KMS-11 (cell line): ENCODE measurements at regions not wholly inside any gene's neighbourhood (a gene's known extent, or its start where the extent isn't known, plus 50 kb on each side); places are given as distances from the start of the nearest gene placed in this dataset.
A peak's percentile ranks its signal among the peaks of the same experiment; 100 is the strongest.

ENCODE experiments used
- H2AFZ ChIP-seq: fragments of 200-600 bp; sonication (generic); 2 replicates; pipeline ENCODE4 v1.6.1; 2016; ENCODE audit warnings: antibody characterized with exemption, mixed run types, low read depth
- H3K27ac ChIP-seq: fragments of 200-600 bp; sonication (generic); 2 replicates; pipeline ENCODE4 v1.6.1; 2016; ENCODE audit warnings: mild to moderate bottlenecking, mixed run types
- H3K27me3 ChIP-seq: fragments of 200-600 bp; sonication (generic); 2 replicates; pipeline ENCODE4 v1.6.1; 2017; ENCODE audit warnings: mild to moderate bottlenecking, low read depth, mixed run types, moderate library complexity; ENCODE audit not compliant: insufficient read depth
- H3K36me3 ChIP-seq: fragments of 200-600 bp; sonication (generic); 2 replicates; pipeline ENCODE4 v1.6.1; 2017; ENCODE audit warnings: mild to moderate bottlenecking, mixed run types; ENCODE audit not compliant: insufficient read depth
- H3K4me1 ChIP-seq: fragments of 200-600 bp; sonication (generic); 2 replicates; pipeline ENCODE4 v1.6.1; 2016; ENCODE audit warnings: mild to moderate bottlenecking, low read depth, mixed run types; ENCODE audit not compliant: poor library complexity, severe bottlenecking
- H3K4me2 ChIP-seq: fragments of 200-600 bp; sonication (generic); 2 replicates; pipeline ENCODE4 v1.7.0; 2016; ENCODE audit warnings: mild to moderate bottlenecking, mixed run types
- H3K4me3 ChIP-seq: fragments of 200-600 bp; sonication (generic); IDR thresholded peaks from 2 replicates; pipeline ENCODE4 v1.6.1; 2017; ENCODE audit warnings: low read depth, low read length, mixed read lengths; ENCODE audit not compliant: insufficient read depth
- H3K79me2 ChIP-seq: fragments of 200-600 bp; sonication (generic); 2 replicates; pipeline ENCODE4 v1.6.1; 2016; ENCODE audit warnings: low read depth, mixed run types; ENCODE audit not compliant: insufficient read depth
- H3K9ac ChIP-seq: fragments of 200-600 bp; sonication (generic); 2 replicates; pipeline ENCODE4 v1.6.1; 2016; ENCODE audit warnings: mild to moderate bottlenecking, mixed run types
- H4K20me1 ChIP-seq: fragments of 200-600 bp; sonication (generic); 2 replicates; pipeline ENCODE4 v1.6.1; 2016; ENCODE audit warnings: mild to moderate bottlenecking, mixed run types; ENCODE audit not compliant: insufficient read depth
- TF ChIP-seq, protein P1 (sequence below): fragments of 200-600 bp; sonication (generic); conservative IDR thresholded peaks from 2 replicates; pipeline ENCODE4 v1.6.1; 2017; ENCODE audit warnings: low read depth, mild to moderate bottlenecking, antibody characterized with exemption, low read length, moderate library complexity, mixed read lengths

DNA sequence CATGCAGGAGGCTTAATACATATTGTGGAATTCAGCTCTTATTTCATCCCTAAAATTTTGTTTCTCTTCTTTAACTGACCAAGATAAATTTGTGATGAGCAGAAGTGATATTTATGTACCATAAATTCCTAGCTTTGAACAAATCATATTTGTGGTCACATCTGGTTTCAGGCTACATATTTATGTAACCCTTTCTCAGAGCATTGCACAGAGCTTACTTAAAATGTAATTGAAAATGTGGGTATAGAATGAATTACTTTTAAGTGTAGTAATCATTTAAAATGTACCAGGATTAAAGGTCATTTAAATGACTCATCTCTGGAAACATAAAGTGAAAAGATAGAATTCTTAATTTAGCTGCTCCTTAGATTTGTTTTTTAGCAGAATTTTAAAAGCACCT, 129.9 kb upstream of the FRMD6 start:
- TF ChIP-seq, protein P1, sequence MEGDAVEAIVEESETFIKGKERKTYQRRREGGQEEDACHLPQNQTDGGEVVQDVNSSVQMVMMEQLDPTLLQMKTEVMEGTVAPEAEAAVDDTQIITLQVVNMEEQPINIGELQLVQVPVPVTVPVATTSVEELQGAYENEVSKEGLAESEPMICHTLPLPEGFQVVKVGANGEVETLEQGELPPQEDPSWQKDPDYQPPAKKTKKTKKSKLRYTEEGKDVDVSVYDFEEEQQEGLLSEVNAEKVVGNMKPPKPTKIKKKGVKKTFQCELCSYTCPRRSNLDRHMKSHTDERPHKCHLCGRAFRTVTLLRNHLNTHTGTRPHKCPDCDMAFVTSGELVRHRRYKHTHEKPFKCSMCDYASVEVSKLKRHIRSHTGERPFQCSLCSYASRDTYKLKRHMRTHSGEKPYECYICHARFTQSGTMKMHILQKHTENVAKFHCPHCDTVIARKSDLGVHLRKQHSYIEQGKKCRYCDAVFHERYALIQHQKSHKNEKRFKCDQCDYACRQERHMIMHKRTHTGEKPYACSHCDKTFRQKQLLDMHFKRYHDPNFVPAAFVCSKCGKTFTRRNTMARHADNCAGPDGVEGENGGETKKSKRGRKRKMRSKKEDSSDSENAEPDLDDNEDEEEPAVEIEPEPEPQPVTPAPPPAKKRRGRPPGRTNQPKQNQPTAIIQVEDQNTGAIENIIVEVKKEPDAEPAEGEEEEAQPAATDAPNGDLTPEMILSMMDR = no peak
- Histone ChIP-seq H3K27ac (no peak overlapping the region), H3K4me3 (no peak overlapping the region), H3K27me3 (no peaks in the 10 kb centered on the region), H3K36me3 (no peaks in the 10 kb centered on the region), H3K79me2 (no peaks in the 10 kb centered on the region), H2AFZ (no peak overlapping the region), H3K4me1 (peaks cover 17% of the 10 kb centered on the region), H3K4me2 (peak overlapping the region; percentile 29), H3K9ac (no peak overlapping the region), H4K20me1 (no peaks in the 10 kb centered on the region)

DNA sequence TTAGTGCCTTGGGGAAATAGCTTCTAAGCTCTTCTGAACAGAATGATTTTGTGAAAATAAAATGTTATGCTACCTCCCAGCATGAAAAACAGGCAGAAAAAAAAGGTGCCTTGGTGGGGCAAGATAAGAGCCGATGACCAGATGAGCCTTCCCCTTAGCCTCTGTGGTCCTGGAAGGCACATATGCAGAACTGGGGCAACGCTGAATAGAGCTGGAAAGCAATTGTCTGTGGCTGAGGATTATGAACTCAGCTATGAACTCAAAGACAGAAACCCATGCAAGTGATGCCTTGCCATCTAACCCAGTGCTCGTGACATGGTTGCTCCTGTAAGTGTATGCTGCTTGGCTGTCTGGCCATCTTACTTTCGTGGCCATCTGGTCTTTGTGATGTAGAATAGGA, 128.5 kb upstream of the FRMD6 start:
- Histone ChIP-seq H3K79me2 (no peaks in the 10 kb centered on the region), H3K36me3 (no peaks in the 10 kb centered on the region), H3K27ac (no peak overlapping the region), H3K4me1 (peaks cover 17% of the 10 kb centered on the region), H4K20me1 (no peaks in the 10 kb centered on the region), H3K4me2 (no peak overlapping the region), H3K4me3 (no peak overlapping the region), H3K27me3 (no peaks in the 10 kb centered on the region), H3K9ac (no peak overlapping the region), H2AFZ (no peak overlapping the region)
- TF ChIP-seq, protein P1 = no peak

- Histone ChIP-seq H3K4me1 (peaks cover 17% of the 10 kb centered on the region), H3K4me3 (no peak overlapping the region), H3K9ac (no peak overlapping the region), H2AFZ (no peak overlapping the region), H3K36me3 (no peaks in the 10 kb centered on the region), H3K4me2 (no peak overlapping the region), H3K27ac (no peak overlapping the region), H3K27me3 (no peaks in the 10 kb centered on the region), H3K79me2 (no peaks in the 10 kb centered on the region), H4K20me1 (no peaks in the 10 kb centered on the region)
- TF ChIP-seq, protein P1 = no peak
Measured at GRCh38 chr14:51525739-51526138, 126.0 kb upstream of the FRMD6 start.

- H3K4me1 ChIP-seq = peaks cover 7% of the 10 kb centered on the region
- no peak overlapping the region for H3K4me2 ChIP-seq
- no peaks in the 10 kb centered on the region for H3K36me3 ChIP-seq
- H2AFZ ChIP-seq = no peak overlapping the region
- no peaks in the 10 kb centered on the region for H4K20me1 ChIP-seq
- no peaks in the 10 kb centered on the region for H3K79me2 ChIP-seq
- no peak overlapping the region for H3K9ac ChIP-seq
- no peak overlapping the region for H3K27ac ChIP-seq
- TF ChIP-seq, protein P1 = no peak
- no peak overlapping the region for H3K4me3 ChIP-seq
- H3K27me3 ChIP-seq = no peaks in the 10 kb centered on the region
Measured at GRCh38 chr14:51527073-51527472, 124.6 kb upstream of the FRMD6 start.
